GM19468 (cell line): ENCODE measurements at regions not wholly inside any gene's neighbourhood (a gene's known extent, or its start where the extent isn't known, plus 50 kb on each side); places are given as distances from the start of the nearest gene placed in this dataset.
"Not testable (repeated sequence)": the region's sequence is repeated elsewhere in the genome, so short reads cannot be mapped to it uniquely, and the experiment has no call there.

Experiments
- ATAC-seq: cut with Tn5 transposase; IDR thresholded peaks from one replicate; pipeline ENCODE4 v1.9.1; 2021; ENCODE audit warnings: mild to moderate bottlenecking, moderate library complexity, moderate number of reproducible peaks; ENCODE audit not compliant: unreplicated experiment; ENCODE audit errors: extremely low read depth

GRCh38 chr15:36406366-36406765 lies 173.1 kb upstream of the CDIN1 start:
- no peak for ATAC-seq

- ATAC-seq: no peak
These were observed 172.5 kb upstream of the CDIN1 start for GRCh38 chr15:36406911-36407310.

- no peak for ATAC-seq
These were observed 171.8 kb upstream of the CDIN1 start for GRCh38 chr15:36407647-36408046.

GRCh38 chr15:36409819-36410218 lies 169.6 kb upstream of the CDIN1 start:
- ATAC-seq: no peak

GRCh38 chr15:36414670-36415069 lies 164.8 kb upstream of the CDIN1 start:
- ATAC-seq: no peak

- no peak for ATAC-seq
These were observed 163.8 kb upstream of the CDIN1 start for GRCh38 chr15:36415643-36416042.

GRCh38 chr15:36422631-36423030 lies 156.8 kb upstream of the CDIN1 start:
- no peak for ATAC-seq

GRCh38 chr15:36426691-36427090 lies 152.7 kb upstream of the CDIN1 start:
- no peak for ATAC-seq

GRCh38 chr15:36428102-36428845 lies 151.2 kb upstream of the CDIN1 start:
- no peak for ATAC-seq

- ATAC-seq: no peak
These were observed 149.7 kb upstream of the CDIN1 start for GRCh38 chr15:36429707-36430106.

GRCh38 chr15:36430280-36430679 lies 149.1 kb upstream of the CDIN1 start:
- no peak for ATAC-seq

- no peak for ATAC-seq
These were observed 148.6 kb upstream of the CDIN1 start for GRCh38 chr15:36430726-36431265.

GRCh38 chr15:36432161-36432560 lies 147.3 kb upstream of the CDIN1 start:
- no peak for ATAC-seq

- no peak for ATAC-seq
These were observed 145.2 kb upstream of the CDIN1 start for GRCh38 chr15:36434177-36434576.

GRCh38 chr15:36438499-36438898 lies 140.9 kb upstream of the CDIN1 start:
- no peak for ATAC-seq

GRCh38 chr15:36447373-36447772 lies 132.1 kb upstream of the CDIN1 start:
- no peak for ATAC-seq

- ATAC-seq: no peak
These were observed 131.0 kb upstream of the CDIN1 start for GRCh38 chr15:36448418-36448817.

GRCh38 chr15:36449084-36449661 lies 130.3 kb upstream of the CDIN1 start:
- no peak for ATAC-seq

GRCh38 chr15:36449662-36450145 lies 129.7 kb upstream of the CDIN1 start:
- no peak for ATAC-seq

GRCh38 chr15:36454244-36454643 lies 125.2 kb upstream of the CDIN1 start:
- ATAC-seq: not testable (repeated sequence)

- ATAC-seq: no peak
These were observed 121.0 kb upstream of the CDIN1 start for GRCh38 chr15:36458411-36458810.

GRCh38 chr15:36465304-36465703 lies 114.1 kb upstream of the CDIN1 start:
- ATAC-seq: no peak
